Mesodermal cell (in vitro differentiated cells): ENCODE measurements at regions not wholly inside any gene's neighbourhood (a gene's known extent, or its start where the extent isn't known, plus 50 kb on each side); places are given as distances from the start of the nearest gene placed in this dataset.
"Not testable (repeated sequence)": the region's sequence is repeated elsewhere in the genome, so short reads cannot be mapped to it uniquely, and the experiment has no call there.

Source experiments
- H3K27ac ChIP-seq: 2 replicates; pipeline ENCODE4 v1.7.0; 2013; ENCODE audit warnings: mild to moderate bottlenecking, low read depth, low read length, moderate library complexity; ENCODE audit not compliant: severe bottlenecking
- H3K36me3 ChIP-seq: 2 replicates; pipeline ENCODE4 v1.7.1; 2013; ENCODE audit warnings: mild to moderate bottlenecking, low read length, moderate library complexity; ENCODE audit not compliant: control insufficient read depth, insufficient read depth
- H3K4me1 ChIP-seq: one replicate; pipeline ENCODE4 v1.7.1; 2013; ENCODE audit warnings: mild to moderate bottlenecking, low read length; ENCODE audit not compliant: insufficient read depth, control insufficient read depth, poor library complexity, severe bottlenecking
- H3K4me3 ChIP-seq: 2 replicates; pipeline ENCODE4 v1.7.0; 2013; ENCODE audit warnings: low read length, control low read depth, mild to moderate bottlenecking; ENCODE audit not compliant: insufficient read depth, poor library complexity, severe bottlenecking; ENCODE audit errors: extremely low read depth
- H3K9me3 ChIP-seq: 2 replicates; pipeline ENCODE4 v1.7.1; 2013; ENCODE audit warnings: mild to moderate bottlenecking, low read length, moderate library complexity; ENCODE audit not compliant: control insufficient read depth
- WGBS, 2 experiments: methylation state at CpG; one replicate each; pipeline ENCODE4 v1.1.5; 2013; ENCODE audit warnings: missing lambda C conversion rate in 2 of 2; ENCODE audit not compliant: insufficient coverage in 2 of 2; 5-methylcytosine and 5-hydroxymethylcytosine counted together

DNA sequence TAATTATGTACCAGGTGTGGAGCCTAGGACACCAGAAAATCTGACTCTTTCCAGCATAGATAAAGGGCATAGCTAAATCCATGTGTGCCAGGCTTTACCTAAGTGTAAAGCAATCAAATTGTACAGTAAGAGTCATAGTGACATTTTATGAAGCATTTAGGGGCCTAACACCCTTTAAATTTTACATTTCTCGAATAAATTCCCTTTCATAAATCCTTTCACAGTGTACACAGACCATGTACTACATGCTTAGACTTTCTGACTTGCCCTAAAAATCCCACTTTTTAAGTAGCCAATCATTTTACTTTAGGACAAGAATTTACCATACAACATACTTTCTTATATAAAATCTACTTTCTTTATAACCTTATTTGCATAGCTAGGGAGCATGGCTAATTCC is 727.6 kb upstream of the LUZP2 start:
- H3K27ac ChIP-seq = no peak overlapping the region
- H3K36me3 ChIP-seq = no peaks in the 10 kb centered on the region
- H3K4me3 ChIP-seq = no peak overlapping the region
- no peaks in the 10 kb centered on the region for H3K4me1 ChIP-seq
- 83 to 86% methylated on average over 1 of the region's 1 CpG for WGBS, 2 experiments
- peaks cover 22% of the 10 kb centered on the region for H3K9me3 ChIP-seq

DNA sequence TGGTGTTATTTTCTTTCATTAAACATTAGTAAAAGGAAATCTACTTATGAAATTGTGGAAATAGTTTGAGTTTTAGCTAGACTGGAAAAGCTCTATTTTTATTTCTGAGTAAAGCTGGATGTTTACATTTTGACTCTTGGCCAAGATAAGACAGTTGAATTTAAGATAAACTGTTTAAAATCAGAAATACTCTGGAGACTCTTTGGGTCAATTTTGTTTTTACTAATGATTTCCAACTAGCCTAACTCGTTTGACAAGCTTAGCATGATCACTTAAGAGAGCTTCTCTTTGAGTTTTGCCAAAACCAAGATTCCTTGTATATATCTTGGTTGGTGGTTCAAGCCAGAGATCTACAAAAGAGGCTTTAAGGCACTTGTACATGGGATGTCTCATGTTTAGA is 724.8 kb upstream of the LUZP2 start:
- peaks cover 17% of the 10 kb centered on the region for H3K9me3 ChIP-seq
- WGBS, 2 experiments = 80% methylated on average over 1 of the region's 1 CpG; no CpG with 5 or more reads in 1 of the 2 experiments
- no peak overlapping the region for H3K4me3 ChIP-seq
- no peaks in the 10 kb centered on the region for H3K4me1 ChIP-seq
- no peaks in the 10 kb centered on the region for H3K36me3 ChIP-seq
- H3K27ac ChIP-seq = no peak overlapping the region

DNA sequence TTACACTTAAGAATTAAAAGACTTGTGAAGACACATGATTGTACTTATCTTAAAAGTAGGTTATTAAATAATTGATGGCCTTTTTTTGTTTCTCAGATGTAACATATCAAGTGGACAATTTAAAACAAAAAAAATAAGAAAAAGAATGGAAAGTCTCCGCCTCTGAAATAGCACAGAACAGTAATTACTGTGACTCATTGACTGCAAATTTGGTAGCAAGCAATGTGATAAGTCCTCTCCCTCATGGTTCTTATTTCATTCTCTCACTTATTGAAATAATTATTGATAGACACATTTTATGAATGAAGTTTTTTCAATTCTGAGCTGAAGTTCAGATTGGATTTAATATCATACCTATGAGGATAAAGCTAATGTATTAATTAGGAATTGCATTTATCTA is 717.9 kb upstream of the LUZP2 start:
- H3K4me3 ChIP-seq = no peak overlapping the region
- no peaks in the 10 kb centered on the region for H3K9me3 ChIP-seq
- no CpG with 5 or more reads among the region's 1 CpG for WGBS, 2 experiments
- H3K4me1 ChIP-seq = no peaks in the 10 kb centered on the region
- H3K27ac ChIP-seq = no peak overlapping the region
- no peaks in the 10 kb centered on the region for H3K36me3 ChIP-seq

DNA sequence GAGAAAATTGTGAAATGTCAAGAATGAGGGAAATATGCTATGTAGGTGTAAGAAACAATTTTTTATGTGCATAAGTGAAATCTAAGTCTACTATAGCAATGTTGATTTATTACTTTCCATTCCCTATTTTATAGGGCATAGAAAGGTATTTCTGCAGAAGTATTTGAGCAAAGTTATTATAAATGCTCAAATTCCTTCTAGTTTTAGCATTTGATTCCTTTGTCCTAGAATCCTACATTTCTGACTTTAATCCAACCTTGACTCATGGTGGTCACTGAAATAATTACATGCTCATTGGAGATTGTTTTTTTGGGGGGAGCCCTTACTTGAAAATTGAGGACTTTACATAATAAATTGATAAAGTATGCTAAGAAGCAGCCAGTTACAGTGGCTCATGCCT is 716.6 kb upstream of the LUZP2 start:
- Histone ChIP-seq H3K4me1 (no peaks in the 10 kb centered on the region), H3K9me3 (no peaks in the 10 kb centered on the region), H3K36me3 (no peaks in the 10 kb centered on the region), H3K4me3 (no peak overlapping the region), H3K27ac (no peak overlapping the region)

DNA sequence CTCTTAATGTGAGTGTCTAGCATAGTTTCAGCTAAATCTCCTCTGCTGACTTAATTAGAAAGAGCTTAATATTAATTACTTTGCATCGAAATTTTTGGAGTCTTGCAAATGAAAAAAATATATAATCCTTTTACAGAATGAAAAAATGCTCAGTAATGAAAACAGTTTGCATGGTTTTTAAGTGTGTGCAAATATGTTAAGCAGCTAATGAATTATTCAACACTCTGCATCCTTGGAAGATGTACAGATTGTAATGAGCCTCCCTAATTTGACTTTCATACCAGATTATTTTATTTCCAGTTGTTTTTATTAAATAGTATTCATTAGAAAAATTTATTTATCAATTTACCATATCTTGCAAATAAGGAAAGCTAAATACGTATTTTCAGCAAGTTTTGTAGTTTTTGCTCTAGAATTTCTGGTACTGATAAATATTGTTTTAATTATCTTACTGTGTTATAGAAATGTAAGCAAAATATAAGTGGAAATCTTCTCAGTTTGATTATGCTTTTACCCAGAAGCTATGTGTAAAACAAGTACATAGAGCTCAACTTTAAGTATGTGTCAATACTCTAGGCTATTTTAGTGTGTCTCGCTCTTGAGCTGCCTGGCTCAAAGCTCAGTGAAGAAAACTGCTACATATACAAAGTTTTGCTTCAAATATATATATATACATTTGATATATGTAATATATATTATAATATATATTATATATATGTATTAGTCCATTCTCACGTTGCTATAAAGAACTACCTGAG is 714.9 kb upstream of the LUZP2 start:
- no peak overlapping the region for H3K4me3 ChIP-seq
- no peaks in the 10 kb centered on the region for H3K9me3 ChIP-seq
- H3K4me1 ChIP-seq = no peaks in the 10 kb centered on the region
- H3K36me3 ChIP-seq = no peaks in the 10 kb centered on the region
- no peak overlapping the region for H3K27ac ChIP-seq
- WGBS, 2 experiments = 100% methylated on average over 1 of the region's 4 CpGs; no CpG with 5 or more reads in 1 of the 2 experiments

DNA sequence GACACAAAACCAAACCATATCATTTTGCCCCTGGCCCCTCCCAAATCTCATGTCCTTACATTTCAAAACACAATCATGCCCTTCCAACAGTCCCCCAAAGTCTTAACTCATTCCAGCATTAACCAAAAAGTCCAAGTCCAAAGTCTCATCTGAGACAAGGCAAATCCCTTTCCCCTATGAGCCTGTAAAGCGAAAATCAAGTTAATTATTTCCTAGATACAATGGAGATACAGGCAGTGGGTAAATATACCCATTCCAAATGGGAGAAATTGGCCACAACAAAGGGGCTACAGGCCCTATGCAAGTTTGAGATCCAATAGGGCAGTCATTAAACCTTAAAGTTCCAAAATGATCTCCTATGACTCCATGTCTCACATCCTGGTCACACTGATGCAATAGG is 709.9 kb upstream of the LUZP2 start:
- H3K4me1 ChIP-seq, H3K36me3 ChIP-seq, H3K9me3 ChIP-seq, H3K27ac ChIP-seq, H3K4me3 ChIP-seq: not testable (repeated sequence)
- WGBS, 2 experiments = no CpG with 5 or more reads among the region's 1 CpG

DNA sequence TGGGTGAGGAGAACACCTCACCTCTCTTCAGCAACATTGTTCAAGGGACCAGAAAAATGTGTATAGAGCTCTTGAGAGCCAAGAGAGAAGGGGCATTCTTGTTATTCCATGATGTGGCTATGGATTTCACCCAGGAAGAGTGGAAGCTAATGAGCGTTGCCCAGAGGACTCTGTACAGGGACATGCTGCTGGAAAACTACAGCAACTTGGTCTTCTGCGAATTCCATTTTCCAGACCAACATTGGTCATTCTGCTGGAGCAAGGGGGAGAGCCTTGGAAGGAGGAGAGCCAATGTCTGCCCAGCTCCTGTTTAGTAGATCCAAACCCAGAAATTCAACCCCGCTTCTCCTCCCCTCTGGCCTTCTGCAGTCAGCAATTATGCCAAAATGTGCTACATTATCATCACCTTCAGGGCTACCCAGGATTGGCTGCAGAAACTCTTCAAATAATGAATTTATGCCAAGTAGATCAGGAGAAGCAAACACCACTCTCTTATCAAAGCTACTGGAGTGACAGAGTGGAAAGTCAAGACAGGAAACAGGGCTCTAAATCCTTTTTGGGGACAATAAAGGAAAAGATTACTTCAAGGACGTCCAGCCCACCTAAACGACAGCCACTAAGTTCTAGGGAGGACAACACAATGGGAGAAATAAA is 707.5 kb upstream of the LUZP2 start:
- H3K4me1 ChIP-seq = peaks cover 8% of the 10 kb centered on the region
- no peak overlapping the region for H3K4me3 ChIP-seq
- H3K9me3 ChIP-seq = no peaks in the 10 kb centered on the region
- H3K36me3 ChIP-seq = no peaks in the 10 kb centered on the region
- 88 to 90% methylated on average over 4 to 5 of the region's 5 CpGs for WGBS, 2 experiments
- peak overlapping the region; percentile 57 for H3K27ac ChIP-seq

DNA sequence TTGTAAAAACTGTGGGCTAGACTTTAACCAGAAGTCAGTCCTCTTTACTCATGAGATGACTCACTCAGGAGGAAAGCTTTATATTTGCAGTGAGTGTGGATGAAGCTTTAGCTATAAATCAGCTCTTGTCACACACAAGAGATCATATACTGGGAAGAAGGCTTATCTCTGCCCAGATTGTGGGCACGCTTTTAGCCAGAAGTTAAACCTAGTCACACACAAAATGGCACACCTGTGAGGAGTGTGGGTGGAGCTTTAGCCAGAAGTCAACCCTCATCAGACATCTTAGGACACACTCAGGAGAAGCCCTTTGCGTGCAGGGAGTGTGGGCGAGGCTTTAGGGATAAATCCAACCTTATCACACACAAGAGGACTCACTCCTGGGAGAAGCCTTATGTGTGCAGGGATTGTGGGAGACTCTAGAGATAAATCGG is 706.9 kb upstream of the LUZP2 start:
- no peaks in the 10 kb centered on the region for H3K9me3 ChIP-seq
- peak overlapping the region; percentile 57 for H3K27ac ChIP-seq
- no peaks in the 10 kb centered on the region for H3K36me3 ChIP-seq
- H3K4me1 ChIP-seq = peaks cover 8% of the 10 kb centered on the region
- no peak overlapping the region for H3K4me3 ChIP-seq
- WGBS, 2 experiments = no CpG with 5 or more reads among the region's 4 CpGs

DNA sequence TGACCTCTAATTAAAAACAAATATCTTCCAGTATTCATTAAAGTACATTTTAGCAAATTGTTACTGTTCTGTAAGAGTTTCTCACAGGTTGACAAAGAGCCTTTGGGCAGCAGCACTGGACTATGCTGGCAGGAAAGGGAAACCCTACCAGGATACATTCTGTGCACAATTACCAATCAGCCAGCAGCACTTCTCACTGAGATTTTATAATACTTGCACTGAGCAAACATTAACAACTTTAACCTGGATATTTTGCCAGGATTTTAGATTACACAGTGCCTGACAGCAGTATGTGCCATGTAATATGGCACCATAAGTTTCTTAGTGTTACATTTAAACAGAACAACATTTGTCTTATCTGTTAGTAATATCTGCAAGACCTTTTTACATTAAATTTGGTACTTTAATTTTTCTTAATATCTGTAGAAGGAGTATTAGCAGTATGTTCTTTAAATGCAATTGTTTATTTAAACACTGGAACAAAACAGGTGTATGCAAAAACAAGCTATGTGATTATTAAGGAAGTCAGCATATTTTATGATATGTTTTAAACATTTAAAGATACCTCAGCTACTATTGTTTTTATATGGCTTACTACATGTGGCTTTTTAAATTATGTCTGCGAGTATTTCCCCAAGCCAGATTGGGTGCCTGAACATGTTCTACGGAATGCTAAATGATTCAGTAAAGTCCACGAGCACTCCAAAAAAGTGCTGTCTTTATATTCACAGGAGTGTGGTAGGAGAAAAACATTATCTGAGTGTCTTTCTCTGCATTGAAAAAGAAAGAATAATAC is 699.0 kb upstream of the LUZP2 start:
- Histone ChIP-seq H3K27ac (no peak overlapping the region), H3K36me3 (no peaks in the 10 kb centered on the region), H3K9me3 (no peaks in the 10 kb centered on the region), H3K4me1 (no peaks in the 10 kb centered on the region), H3K4me3 (no peak overlapping the region)
- WGBS, 2 experiments = 90% methylated on average over 2 of the region's 3 CpGs; no CpG with 5 or more reads in 1 of the 2 experiments

DNA sequence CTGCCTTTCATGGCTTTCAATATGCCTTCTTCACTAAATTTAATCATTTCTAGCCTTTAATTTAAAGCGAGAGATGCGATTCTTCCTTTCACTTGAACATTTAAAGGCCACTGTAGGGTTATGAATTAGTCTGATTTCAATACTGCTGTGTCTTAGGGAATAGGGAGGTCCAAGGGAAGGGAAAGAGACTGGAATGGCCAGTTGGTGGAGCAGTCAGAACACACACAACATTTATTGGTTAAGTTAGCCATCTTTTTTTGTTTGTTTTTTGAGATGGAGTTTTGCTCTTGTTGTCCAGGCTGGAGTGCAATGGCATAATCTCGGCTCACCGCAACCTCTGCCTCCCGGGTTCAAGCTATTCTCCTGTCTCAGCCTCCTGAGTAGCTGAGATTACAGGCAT is 662.5 kb upstream of the LUZP2 start:
- not testable (repeated sequence) for H3K36me3 ChIP-seq, H3K27ac ChIP-seq, H3K9me3 ChIP-seq, H3K4me3 ChIP-seq, H3K4me1 ChIP-seq
- 80% methylated on average over 1 to 2 of the region's 5 CpGs for WGBS, 2 experiments
